Activated CD8-positive, alpha-beta memory T cell treated with anti-CD3 and anti-CD28 coated beads for 1 hour (primary cell): ENCODE measurements at regions not wholly inside any gene's neighbourhood (a gene's known extent, or its start where the extent isn't known, plus 50 kb on each side); places are given as distances from the start of the nearest gene placed in this dataset.

Experiments
- DNase-seq, 2 donors: peaks; one replicate each; pipeline ENCODE4 v3.0.0-alpha.2; 2020; ENCODE audit warnings: low read depth in 1 of 2; ENCODE audit errors: extremely low read depth in 1 of 2

GRCh38 chr21:15508554-15508953 is 221.2 kb upstream of the USP25 start:
- DNase-seq, result no peak

- DNase-seq, result peak; percentile 12 to 20
Observed at GRCh38 chr21:15514073-15514946, 215.5 kb upstream of the USP25 start.

- DNase-seq, result no peak
Observed at GRCh38 chr21:15515908-15516307, 213.9 kb upstream of the USP25 start.

GRCh38 chr21:15517394-15517793 is 212.4 kb upstream of the USP25 start:
- no peak for DNase-seq

- DNase-seq, result no peak
Observed at GRCh38 chr21:15520811-15521643, 208.8 kb upstream of the USP25 start.

- DNase-seq, result no peak
Observed at GRCh38 chr21:15521644-15522001, 208.2 kb upstream of the USP25 start.

- DNase-seq, result no peak
Observed at GRCh38 chr21:15522148-15522547, 207.6 kb upstream of the USP25 start.

GRCh38 chr21:15524855-15525254 is 204.9 kb upstream of the USP25 start:
- no peak for DNase-seq

GRCh38 chr21:15526798-15527197 is 203.0 kb upstream of the USP25 start:
- no peak for DNase-seq

- no peak for DNase-seq
Observed at GRCh38 chr21:15528346-15528745, 201.4 kb upstream of the USP25 start.

- no peak for DNase-seq
Observed at GRCh38 chr21:15531986-15532385, 197.8 kb upstream of the USP25 start.

- no peak for DNase-seq
Observed at GRCh38 chr21:15533618-15534017, 196.2 kb upstream of the USP25 start.

GRCh38 chr21:15534450-15534886 is 195.3 kb upstream of the USP25 start:
- no peak for DNase-seq

GRCh38 chr21:15539376-15539775 is 190.4 kb upstream of the USP25 start:
- DNase-seq, result no peak

- DNase-seq, result no peak
Observed at GRCh38 chr21:15543473-15543872, 186.3 kb upstream of the USP25 start.

- DNase-seq, result no peak
Observed at GRCh38 chr21:15549671-15550070, 180.1 kb upstream of the USP25 start.

- DNase-seq, result no peak
Observed at GRCh38 chr21:15552914-15553494, 176.8 kb upstream of the USP25 start.

GRCh38 chr21:15557925-15558324 is 171.9 kb upstream of the USP25 start:
- no peak for DNase-seq

- no peak for DNase-seq
Observed at GRCh38 chr21:15558884-15559283, 170.9 kb upstream of the USP25 start.

- no peak for DNase-seq
Observed at GRCh38 chr21:15559660-15560059, 170.1 kb upstream of the USP25 start.

GRCh38 chr21:15560383-15561056 is 169.3 kb upstream of the USP25 start:
- no peak for DNase-seq
